Fibroblast of the conjunctiva (primary cell): ENCODE measurements at regions not wholly inside any gene's neighbourhood (a gene's known extent, or its start where the extent isn't known, plus 50 kb on each side); places are given as distances from the start of the nearest gene placed in this dataset.
"Not testable (repeated sequence)": the region's sequence is repeated elsewhere in the genome, so short reads cannot be mapped to it uniquely, and the experiment has no call there.

ENCODE experiments used
- DNase-seq: peaks from one replicate; pipeline ENCODE4 v3.0.0-alpha.2; 2010; ENCODE audit warnings: low read depth

GRCh38 chr21:25531538-25532250 is 75.6 kb downstream of the MRPL39 start:
- not testable (repeated sequence) for DNase-seq

GRCh38 chr21:25528515-25528914 is 78.8 kb downstream of the MRPL39 start:
- no peak for DNase-seq

GRCh38 chr21:25518491-25518911 is 88.8 kb downstream of the MRPL39 start:
- DNase-seq = no peak

GRCh38 chr21:25515484-25516405 is 91.5 kb downstream of the MRPL39 start:
- peak; percentile 41 for DNase-seq

- DNase-seq = no peak
Observed at GRCh38 chr21:25513810-25514209, 93.5 kb downstream of the MRPL39 start.

- DNase-seq = no peak
Observed at GRCh38 chr21:25512095-25513081, 94.9 kb downstream of the MRPL39 start.

- DNase-seq = no peak
Observed at GRCh38 chr21:25509862-25510261, 97.4 kb downstream of the MRPL39 start.

- no peak for DNase-seq
Observed at GRCh38 chr21:25508364-25508763, 98.9 kb downstream of the MRPL39 start.

- DNase-seq = no peak
Observed at GRCh38 chr21:25507522-25507921, 99.8 kb downstream of the MRPL39 start.

- peak; percentile 65 for DNase-seq
Observed at GRCh38 chr21:25506887-25507286, 100.4 kb downstream of the MRPL39 start.

- no peak for DNase-seq
Observed at GRCh38 chr21:25506261-25506660, 101.0 kb downstream of the MRPL39 start.

- no peak for DNase-seq
Observed at GRCh38 chr21:25503981-25504380, 103.3 kb downstream of the MRPL39 start.

GRCh38 chr21:25501996-25502665 is 105.2 kb downstream of the MRPL39 start:
- no peak for DNase-seq

- no peak for DNase-seq
Observed at GRCh38 chr21:25501462-25501861, 105.8 kb downstream of the MRPL39 start.

- DNase-seq = no peak
Observed at GRCh38 chr21:25500598-25500997, 106.7 kb downstream of the MRPL39 start.

- DNase-seq = peak; percentile 56
Observed at GRCh38 chr21:25496825-25497482, 110.3 kb downstream of the MRPL39 start.

- DNase-seq = no peak
Observed at GRCh38 chr21:25494804-25495203, 112.5 kb downstream of the MRPL39 start.

GRCh38 chr21:25493722-25494121 is 113.6 kb downstream of the MRPL39 start:
- DNase-seq = no peak

- DNase-seq = no peak
Observed at GRCh38 chr21:25491267-25491666, 116.0 kb downstream of the MRPL39 start.

GRCh38 chr21:25490742-25491141 is 116.5 kb downstream of the MRPL39 start:
- no peak for DNase-seq

GRCh38 chr21:25489673-25490072 is 117.6 kb downstream of the MRPL39 start:
- no peak for DNase-seq
